ENCODE measurements at regions not wholly inside any gene's neighbourhood (a gene's known extent, or its start where the extent isn't known, plus 50 kb on each side); places are given as distances from the start of the nearest gene placed in this dataset.

DNA sequence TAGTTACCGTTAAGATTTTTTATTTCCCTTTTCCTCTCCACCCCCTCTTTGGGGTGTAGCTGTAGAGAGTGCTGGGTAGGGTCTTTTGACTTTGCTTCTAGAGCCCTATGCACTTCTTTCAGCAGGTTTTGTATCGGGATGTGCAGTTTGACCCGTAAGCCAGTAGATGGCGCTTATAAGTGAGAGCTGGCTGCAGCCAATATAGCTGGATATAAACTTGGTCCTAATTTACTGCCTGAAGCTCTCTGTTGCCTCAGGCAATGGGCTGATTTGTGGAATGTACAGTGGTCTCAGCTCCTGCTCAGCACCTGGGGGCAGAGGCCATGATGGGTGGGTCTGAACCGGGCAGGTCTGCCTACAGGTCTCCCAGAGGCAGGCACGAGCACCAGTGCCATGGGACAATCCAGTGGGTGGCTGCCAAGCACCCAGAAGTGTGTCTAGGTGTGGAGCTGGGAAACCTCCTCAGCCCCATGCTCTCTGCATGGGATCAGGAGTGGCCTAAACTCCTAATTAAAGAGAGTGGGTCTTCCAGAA, 146.5 kb downstream of the SPANXN1 start:
- FAIRE-seq = no peak
- no peaks in the 10 kb centered on the region for H3K9me3 ChIP-seq
- no peaks in the 10 kb centered on the region for H3K4me1 ChIP-seq
- H3K27ac ChIP-seq = no peak overlapping the region
- TF ChIP-seq HDAC2 (IDR thresholded peaks at IDR 0.05) (no peak), RFX5 (IDR thresholded peaks at IDR 0.05) (no peak), FOSL2 (IDR thresholded peaks at IDR 0.05) (no peak), FOSL2 (CRISPR knock-in tag; IDR thresholded peaks at IDR 0.05) (no peak), TP53 (CRISPR knock-in tag; IDR thresholded peaks at IDR 0.05) (no peak), EHF (CRISPR knock-in tag; IDR thresholded peaks at IDR 0.05) (no peak), BHLHE40 (IDR thresholded peaks at IDR 0.05; ENCODE audit: low read depth, low read length) (no peak)
- TF ChIP-seq, protein P1, sequence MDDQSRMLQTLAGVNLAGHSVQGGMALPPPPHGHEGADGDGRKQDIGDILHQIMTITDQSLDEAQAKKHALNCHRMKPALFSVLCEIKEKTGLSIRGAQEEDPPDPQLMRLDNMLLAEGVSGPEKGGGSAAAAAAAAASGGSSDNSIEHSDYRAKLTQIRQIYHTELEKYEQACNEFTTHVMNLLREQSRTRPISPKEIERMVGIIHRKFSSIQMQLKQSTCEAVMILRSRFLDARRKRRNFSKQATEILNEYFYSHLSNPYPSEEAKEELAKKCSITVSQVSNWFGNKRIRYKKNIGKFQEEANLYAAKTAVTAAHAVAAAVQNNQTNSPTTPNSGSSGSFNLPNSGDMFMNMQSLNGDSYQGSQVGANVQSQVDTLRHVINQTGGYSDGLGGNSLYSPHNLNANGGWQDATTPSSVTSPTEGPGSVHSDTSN (IDR thresholded peaks at IDR 0.05) = no peak
- TF ChIP-seq, protein P2, sequence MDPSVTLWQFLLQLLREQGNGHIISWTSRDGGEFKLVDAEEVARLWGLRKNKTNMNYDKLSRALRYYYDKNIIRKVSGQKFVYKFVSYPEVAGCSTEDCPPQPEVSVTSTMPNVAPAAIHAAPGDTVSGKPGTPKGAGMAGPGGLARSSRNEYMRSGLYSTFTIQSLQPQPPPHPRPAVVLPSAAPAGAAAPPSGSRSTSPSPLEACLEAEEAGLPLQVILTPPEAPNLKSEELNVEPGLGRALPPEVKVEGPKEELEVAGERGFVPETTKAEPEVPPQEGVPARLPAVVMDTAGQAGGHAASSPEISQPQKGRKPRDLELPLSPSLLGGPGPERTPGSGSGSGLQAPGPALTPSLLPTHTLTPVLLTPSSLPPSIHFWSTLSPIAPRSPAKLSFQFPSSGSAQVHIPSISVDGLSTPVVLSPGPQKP (IDR thresholded peaks at IDR 0.05; ENCODE audit: low read depth, low read length) = no peak
- ChIA-PET CTCF (no interaction called here), POLR2A (no interaction called here)
- H3K4me2 ChIP-seq = no peak overlapping the region
- no peak overlapping the region for H3K4me3 ChIP-seq
- ATAC-seq = no peak
- DNase-seq (ENCODE audit: low read depth in 1 of 2, low spot score in 1 of 2) = no peak
- WGBS (ENCODE audit: missing lambda C conversion rate) = 3% methylated on average over 4 of the region's 6 CpGs

DNA sequence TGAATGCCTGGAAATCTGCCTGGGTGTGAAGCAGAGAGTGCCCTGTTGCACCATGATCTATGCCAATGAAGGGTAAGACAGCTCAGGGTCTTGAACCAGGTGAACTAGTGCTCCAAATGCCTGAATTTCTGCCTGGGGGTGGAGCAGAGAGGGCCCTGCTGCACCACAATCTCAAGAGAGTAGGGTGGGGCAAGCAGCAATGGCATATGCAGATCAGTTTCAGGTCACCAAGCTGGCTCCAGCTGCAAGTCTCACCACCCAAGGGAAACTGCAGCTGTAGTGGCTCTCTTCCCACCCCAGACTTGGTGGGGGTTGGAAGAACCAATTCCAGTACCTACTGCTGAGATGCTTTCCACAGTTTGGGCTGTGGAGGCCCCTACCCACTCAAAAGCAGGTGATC, 147.0 kb downstream of the SPANXN1 start:
- no peak overlapping the region for H3K4me2 ChIP-seq
- H3K4me1 ChIP-seq = no peaks in the 10 kb centered on the region
- POLR2A ChIA-PET = no interaction called here
- ATAC-seq (no peak), DNase-seq (ENCODE audit: low read depth in 1 of 2, low spot score in 1 of 2) (no peak), FAIRE-seq (no peak)
- no peak overlapping the region for H3K27ac ChIP-seq
- TF ChIP-seq POLR2AphosphoS2 (conservative IDR thresholded peaks at IDR 0.05; ENCODE audit: low read length) (no peak), CHD4 (IDR thresholded peaks at IDR 0.05; ENCODE audit: borderline replicate concordance) (no peak), EP300 (IDR thresholded peaks at IDR 0.05) (no peak), MAZ (IDR thresholded peaks at IDR 0.05; ENCODE audit: borderline replicate concordance, low read depth, low read length) (no peak), FOSL2 (IDR thresholded peaks at IDR 0.05) (no peak), FOSL2 (CRISPR knock-in tag; IDR thresholded peaks at IDR 0.05) (no peak), RCOR1 (IDR thresholded peaks at IDR 0.05; ENCODE audit: low read depth, low read length) (no peak), HEYL (CRISPR knock-in tag; IDR thresholded peaks at IDR 0.05) (no peak), EHMT2 (IDR thresholded peaks at IDR 0.05; ENCODE audit: low read depth) (no peak), ZSCAN20 (CRISPR knock-in tag; IDR thresholded peaks at IDR 0.05) (no peak)
- TF ChIP-seq, protein P3, sequence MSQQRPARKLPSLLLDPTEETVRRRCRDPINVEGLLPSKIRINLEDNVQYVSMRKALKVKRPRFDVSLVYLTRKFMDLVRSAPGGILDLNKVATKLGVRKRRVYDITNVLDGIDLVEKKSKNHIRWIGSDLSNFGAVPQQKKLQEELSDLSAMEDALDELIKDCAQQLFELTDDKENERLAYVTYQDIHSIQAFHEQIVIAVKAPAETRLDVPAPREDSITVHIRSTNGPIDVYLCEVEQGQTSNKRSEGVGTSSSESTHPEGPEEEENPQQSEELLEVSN (IDR thresholded peaks at IDR 0.05; ENCODE audit: borderline replicate concordance, low read depth) = no peak
- no peaks in the 10 kb centered on the region for H3K9me3 ChIP-seq
- no peak overlapping the region for H3K4me3 ChIP-seq
- CTCF ChIA-PET = no interaction called here

DNA sequence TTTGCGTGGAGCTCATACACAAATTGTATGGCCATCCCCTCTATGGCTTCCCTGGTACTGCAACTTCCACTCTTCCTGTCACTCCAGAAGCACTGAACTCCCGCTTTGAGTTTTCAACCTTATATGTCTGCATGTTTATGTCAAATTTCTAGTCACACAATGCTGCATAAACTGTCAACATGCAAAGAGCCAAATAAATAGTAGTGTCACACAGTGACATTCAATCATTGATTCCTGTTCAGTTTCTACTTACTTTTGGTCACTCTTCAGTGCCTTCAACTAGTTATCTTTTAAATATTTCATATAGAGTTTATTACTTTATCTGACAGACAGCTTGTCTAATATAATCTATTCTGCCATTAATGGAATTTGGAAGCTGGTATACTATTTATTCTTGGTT, 149.3 kb downstream of the SPANXN1 start:
- Histone ChIP-seq H3K9me3 (no peaks in the 10 kb centered on the region), H3K4me1 (no peaks in the 10 kb centered on the region), H3K27ac (no peak overlapping the region), H3K4me3 (no peak overlapping the region), H3K4me2 (no peak overlapping the region)
- DNase-seq (ENCODE audit: low read depth in 1 of 2, low spot score in 1 of 2) (no peak), ATAC-seq (no peak), FAIRE-seq (no peak)
- POLR2A ChIA-PET = no interaction called here
- TF ChIP-seq TP53 (CRISPR knock-in tag; IDR thresholded peaks at IDR 0.05) (no peak), NPAS2 (CRISPR knock-in tag; IDR thresholded peaks at IDR 0.05; ENCODE audit: borderline replicate concordance) (no peak), POLR2AphosphoS2 (conservative IDR thresholded peaks at IDR 0.05; ENCODE audit: low read length) (no peak), CEBPB (IDR thresholded peaks at IDR 0.05) (no peak), SMC3 (IDR thresholded peaks at IDR 0.05) (no peak), NR3C1 (IDR thresholded peaks at IDR 0.05) (no peak), CBX8 (IDR thresholded peaks at IDR 0.05) (no peak), EP300 (IDR thresholded peaks at IDR 0.05) (no peak), NFE2L2 (conservative IDR thresholded peaks at IDR 0.05; ENCODE audit: low read length) (no peak), ESRRA (IDR thresholded peaks at IDR 0.05; ENCODE audit: borderline replicate concordance, low read length) (no peak)
- TF ChIP-seq, protein P4, sequence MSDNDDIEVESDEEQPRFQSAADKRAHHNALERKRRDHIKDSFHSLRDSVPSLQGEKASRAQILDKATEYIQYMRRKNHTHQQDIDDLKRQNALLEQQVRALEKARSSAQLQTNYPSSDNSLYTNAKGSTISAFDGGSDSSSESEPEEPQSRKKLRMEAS (IDR thresholded peaks at IDR 0.05) = no peak
- TF ChIP-seq, protein P5, sequence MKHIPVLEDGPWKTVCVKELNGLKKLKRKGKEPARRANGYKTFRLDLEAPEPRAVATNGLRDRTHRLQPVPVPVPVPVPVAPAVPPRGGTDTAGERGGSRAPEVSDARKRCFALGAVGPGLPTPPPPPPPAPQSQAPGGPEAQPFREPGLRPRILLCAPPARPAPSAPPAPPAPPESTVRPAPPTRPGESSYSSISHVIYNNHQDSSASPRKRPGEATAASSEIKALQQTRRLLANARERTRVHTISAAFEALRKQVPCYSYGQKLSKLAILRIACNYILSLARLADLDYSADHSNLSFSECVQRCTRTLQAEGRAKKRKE (CRISPR knock-in tag; IDR thresholded peaks at IDR 0.05; ENCODE audit: low read depth) = no peak
- CTCF ChIA-PET = no interaction called here
- 2% methylated on average over 2 of the region's 2 CpGs for WGBS (ENCODE audit: missing lambda C conversion rate)
